ENCODE measurements at regions not wholly inside any gene's neighbourhood (a gene's known extent, or its start where the extent isn't known, plus 50 kb on each side); places are given as distances from the start of the nearest gene placed in this dataset.

GRCh38 chr3:167188592-167188991 lies 191.5 kb downstream of the ZBBX start:
- DNase-seq = no peak

- DNase-seq = no peak
Measured at GRCh38 chr3:167187221-167187620, 192.9 kb downstream of the ZBBX start.

GRCh38 chr3:167184511-167184910 lies 195.6 kb downstream of the ZBBX start:
- DNase-seq = no peak

- DNase-seq = no peak
Measured at GRCh38 chr3:167172377-167172776, 207.7 kb downstream of the ZBBX start.

GRCh38 chr3:167167491-167167890 lies 212.6 kb downstream of the ZBBX start:
- DNase-seq = no peak

GRCh38 chr3:167166594-167167253 lies 213.4 kb downstream of the ZBBX start:
- DNase-seq = no peak

GRCh38 chr3:167166012-167166411 lies 214.1 kb downstream of the ZBBX start:
- DNase-seq = no peak

- DNase-seq = no peak
Measured at GRCh38 chr3:167163580-167163979, 216.5 kb downstream of the ZBBX start.

- DNase-seq = no peak
Measured at GRCh38 chr3:167162083-167162482, 218.0 kb downstream of the ZBBX start.

- no peak for DNase-seq
Measured at GRCh38 chr3:167160781-167161180, 219.3 kb downstream of the ZBBX start.

- DNase-seq = no peak
Measured at GRCh38 chr3:167151636-167152035, 228.5 kb downstream of the ZBBX start.

GRCh38 chr3:167148136-167148535 lies 232.0 kb downstream of the ZBBX start:
- no peak for DNase-seq

- DNase-seq = no peak
Measured at GRCh38 chr3:167146911-167147310, 233.2 kb downstream of the ZBBX start.

- no peak for DNase-seq
Measured at GRCh38 chr3:167125612-167126407, 254.3 kb downstream of the ZBBX start.

- DNase-seq = no peak
Measured at GRCh38 chr3:167120828-167121227, 259.3 kb downstream of the ZBBX start.

- no peak for DNase-seq
Measured at GRCh38 chr3:167116120-167116922, 263.8 kb downstream of the ZBBX start.

- DNase-seq = no peak
Measured at GRCh38 chr3:167115331-167115934, 264.7 kb downstream of the ZBBX start.

GRCh38 chr3:167114619-167115018 lies 265.5 kb downstream of the ZBBX start:
- DNase-seq = no peak

- DNase-seq = no peak
Measured at GRCh38 chr3:167113035-167113830, 266.9 kb downstream of the ZBBX start.

- no peak for DNase-seq
Measured at GRCh38 chr3:167110901-167111300, 269.2 kb downstream of the ZBBX start.

GRCh38 chr3:167109746-167110145 lies 270.4 kb downstream of the ZBBX start:
- DNase-seq = no peak

- DNase-seq = no peak
Measured at GRCh38 chr3:167106456-167106855, 273.6 kb downstream of the ZBBX start.

Data from NCI-H1105 (cell line).